IMR-90 (cell line): ENCODE measurements at regions not wholly inside any gene's neighbourhood (a gene's known extent, or its start where the extent isn't known, plus 50 kb on each side); places are given as distances from the start of the nearest gene placed in this dataset.

Experiments used
- ATAC-seq: fragments of 200-7000 bp; cut with Tn5 transposase; 2 replicates; pipeline ENCODE4 v1.9.1; 2020; ENCODE audit warnings: low read depth, mild to moderate bottlenecking, moderate library complexity
- BruUV-seq: library from RNA; stranded (reverse); fragments of 400-500 nt; replicated peaks from 2 replicates; lab custom pipeline; 2021; lab: Mats Ljungman, UMichigan
- CTCF ChIA-PET: fragments of 300-600 bp; formaldehyde crosslinking; extraction: SDS; loops from one replicate; lab custom pipeline; 2021; ENCODE audit warnings: antibody characterized with exemption; lab: Yijun Ruan, JAX
- POLR2A ChIA-PET: fragments of 300-600 bp; sonication (Branson Sonifier 250); formaldehyde crosslinking; loops from one replicate; lab custom pipeline; 2022; ENCODE audit warnings: antibody characterized with exemption; ENCODE audit not compliant: unreplicated experiment; lab: Charles Lee
- DNase-seq: peaks from one replicate; pipeline ENCODE4 v3.0.0; 2013
- H2AFZ ChIP-seq: replicated peaks from 2 replicates; pipeline ENCODE3; 2013; ENCODE audit warnings: low read length, mild to moderate bottlenecking; ENCODE audit not compliant: poor library complexity
- H2AK5ac ChIP-seq: 2 replicates; pipeline ENCODE4 v1.6.1; 2013; ENCODE audit warnings: low read depth, low read length, inconsistent platforms
- H2AK9ac ChIP-seq: replicated peaks from 2 replicates; pipeline ENCODE3; 2013; ENCODE audit warnings: mild to moderate bottlenecking, low read depth, low read length, moderate library complexity; ENCODE audit not compliant: poor library complexity
- H2BK120ac ChIP-seq: 2 replicates; pipeline ENCODE4 v1.6.1; 2013; ENCODE audit warnings: low read depth, low read length, inconsistent platforms
- H2BK15ac ChIP-seq: 3 replicates; pipeline ENCODE4 v1.6.1; 2013; ENCODE audit warnings: low read depth, low read length, inconsistent platforms
- H2BK20ac ChIP-seq: 2 replicates; pipeline ENCODE4 v1.6.1; 2013; ENCODE audit warnings: low read depth, mild to moderate bottlenecking, inconsistent platforms, low read length, moderate library complexity
- H2BK5ac ChIP-seq: 2 replicates; pipeline ENCODE4 v1.6.1; 2013; ENCODE audit warnings: mild to moderate bottlenecking, low read depth, low read length, inconsistent platforms; ENCODE audit not compliant: poor library complexity, severe bottlenecking
- H3K14ac ChIP-seq: replicated peaks from 2 replicates; pipeline ENCODE4 v1.6.1; 2013; ENCODE audit warnings: low read depth, low read length, inconsistent platforms
- H3K18ac ChIP-seq: 2 replicates; pipeline ENCODE4 v1.6.1; 2013; ENCODE audit warnings: low read depth, low read length, control low read depth
- H3K23ac ChIP-seq: 2 replicates; pipeline ENCODE4 v1.6.1; 2013; ENCODE audit warnings: low read depth, low read length, inconsistent platforms
- H3K27ac ChIP-seq: 2 replicates; pipeline ENCODE4 v1.5.1; 2013; ENCODE audit warnings: mild to moderate bottlenecking, control low read depth, low read length; ENCODE audit not compliant: insufficient read depth
- H3K27me3 ChIP-seq: 2 replicates; pipeline ENCODE4 v1.6.1; 2013; ENCODE audit warnings: low read length; ENCODE audit not compliant: control insufficient read depth, insufficient read depth
- H3K36me3 ChIP-seq: 2 replicates; pipeline ENCODE4 v1.6.1; 2013; ENCODE audit warnings: low read length, mixed read lengths; ENCODE audit not compliant: control insufficient read depth, insufficient read depth
- H3K4ac ChIP-seq: 2 replicates; pipeline ENCODE4 v1.6.1; 2013; ENCODE audit warnings: low read depth, low read length, inconsistent platforms
- H3K4me1 ChIP-seq: 2 replicates; pipeline ENCODE4 v1.6.1; 2013; ENCODE audit warnings: low read length, mixed read lengths; ENCODE audit not compliant: control insufficient read depth, insufficient read depth
- H3K4me2 ChIP-seq: 2 replicates; pipeline ENCODE4 v1.6.1; 2013; ENCODE audit warnings: low read depth, mild to moderate bottlenecking, control low read depth, low read length, moderate library complexity
- H3K4me3 ChIP-seq: 2 replicates; pipeline ENCODE4 v1.5.1; 2013; ENCODE audit warnings: low read depth, mild to moderate bottlenecking, control low read depth, low read length, moderate library complexity; ENCODE audit not compliant: insufficient read depth
- H3K56ac ChIP-seq: 2 replicates; pipeline ENCODE4 v1.6.1; 2013; ENCODE audit warnings: low read length, inconsistent platforms; ENCODE audit not compliant: insufficient read depth; ENCODE audit errors: extremely low read depth
- H3K79me1 ChIP-seq, 2 experiments: 2 replicates each; pipeline ENCODE4 v1.6.1; 2013; ENCODE audit warnings: low read length in 2 of 2, inconsistent platforms in 1 of 2, low read depth in 1 of 2
- H3K9ac ChIP-seq: 2 replicates; pipeline ENCODE4 v1.6.1; 2013; ENCODE audit warnings: low read depth, low read length, control low read depth
- H3K9me1 ChIP-seq: 2 replicates; pipeline ENCODE4 v1.6.1; 2013; ENCODE audit warnings: low read length, inconsistent platforms; ENCODE audit not compliant: insufficient read depth
- H3K9me3 ChIP-seq: 2 replicates; pipeline ENCODE4 v1.6.1; 2013; ENCODE audit warnings: low read length; ENCODE audit not compliant: control insufficient read depth, insufficient read depth
- H4K20me1 ChIP-seq: 2 replicates; pipeline ENCODE4 v1.6.1; 2013; ENCODE audit warnings: low read length, inconsistent platforms; ENCODE audit not compliant: insufficient read depth
- H4K5ac ChIP-seq: 2 replicates; pipeline ENCODE4 v1.6.1; 2013; ENCODE audit warnings: mild to moderate bottlenecking, low read depth, low read length, control low read depth
- H4K8ac ChIP-seq, 2 experiments: 2 replicates each; pipeline ENCODE4 v1.6.1; 2013; ENCODE audit warnings: low read depth in 2 of 2, low read length in 2 of 2, control low read depth in 1 of 2, inconsistent platforms in 1 of 2
- H4K91ac ChIP-seq: 2 replicates; pipeline ENCODE4 v1.6.1; 2013; ENCODE audit warnings: low read depth, low read length, inconsistent platforms; ENCODE audit not compliant: insufficient read depth
- BHLHE40 ChIP-seq: fragments of 150-350 bp; IDR thresholded peaks from 2 replicates; pipeline ENCODE4 v1.6.1; 2016; ENCODE audit warnings: mild to moderate bottlenecking, low read depth, low read length
- CEBPB ChIP-seq: IDR thresholded peaks from 2 replicates; pipeline ENCODE4 v1.6.1; 2012; ENCODE audit warnings: low read depth, low read length, improper control_type of control experiment
- CHD1 ChIP-seq: IDR thresholded peaks from 2 replicates; pipeline ENCODE4 v1.6.1; 2012; ENCODE audit warnings: low read depth, low read length, improper control_type of control experiment
- ELK1 ChIP-seq: fragments of 150-350 bp; IDR thresholded peaks from 2 replicates; pipeline ENCODE4 v1.6.1; 2016; ENCODE audit warnings: low read depth, mild to moderate bottlenecking, low read length, moderate library complexity, borderline replicate concordance
- FOS ChIP-seq: fragments of 150-350 bp; IDR thresholded peaks from 2 replicates; pipeline ENCODE4 v1.6.1; 2016; ENCODE audit warnings: low read depth, low read length
- MAFK ChIP-seq: IDR thresholded peaks from 2 replicates; pipeline ENCODE4 v1.6.1; 2012; ENCODE audit warnings: low read depth, low read length, improper control_type of control experiment
- MAZ ChIP-seq: IDR thresholded peaks from 2 replicates; pipeline ENCODE4 v1.6.1; 2012; ENCODE audit warnings: low read depth, mild to moderate bottlenecking, low read length, improper control_type of control experiment, moderate library complexity, borderline replicate concordance
- MXI1 ChIP-seq: IDR thresholded peaks from 2 replicates; pipeline ENCODE4 v1.6.1; 2012; ENCODE audit warnings: low read depth, mild to moderate bottlenecking, low read length, moderate library complexity, borderline replicate concordance
- NFE2L2 ChIP-seq: fragments of 150-350 bp; IDR thresholded peaks from 2 replicates; pipeline ENCODE4 v1.6.1; 2016; ENCODE audit warnings: low read depth, mild to moderate bottlenecking, low read length
- POLR2A ChIP-seq: IDR thresholded peaks from 2 replicates; pipeline ENCODE4 v1.6.1; 2012; ENCODE audit warnings: mild to moderate bottlenecking, low read depth, low read length
- RAD21 ChIP-seq: IDR thresholded peaks from 2 replicates; pipeline ENCODE4 v1.6.1; 2012; ENCODE audit warnings: low read length, improper control_type of control experiment
- RCOR1 ChIP-seq: IDR thresholded peaks from 2 replicates; pipeline ENCODE4 v1.6.1; 2012; ENCODE audit warnings: mild to moderate bottlenecking, low read length, improper control_type of control experiment; ENCODE audit not compliant: insufficient replicate concordance
- RFX5 ChIP-seq: IDR thresholded peaks from 2 replicates; pipeline ENCODE4 v1.8.0; 2012; ENCODE audit warnings: low read depth, mild to moderate bottlenecking, low read length, moderate library complexity
- SMC3 ChIP-seq: fragments of 150-350 bp; IDR thresholded peaks from 2 replicates; pipeline ENCODE4 v1.6.1; 2016; ENCODE audit warnings: low read depth, mild to moderate bottlenecking, antibody characterized with exemption, low read length, moderate library complexity
- USF2 ChIP-seq: fragments of 150-350 bp; IDR thresholded peaks from 2 replicates; pipeline ENCODE4 v1.6.1; 2017; ENCODE audit warnings: mild to moderate bottlenecking, antibody characterized with exemption, low read length, low read depth
- WGBS, 2 experiments: methylation state at CpG; one replicate each; pipeline versions ENCODE4 v1.1.5 to v1.1.7; 2013; ENCODE audit warnings: missing lambda C conversion rate in 2 of 2; ENCODE audit not compliant: insufficient read length in 1 of 2; ENCODE audit errors: extremely low coverage in 2 of 2; 5-methylcytosine and 5-hydroxymethylcytosine counted together
- dilution Hi-C: fragments of 300-500 bp; cut with HindIII; formaldehyde crosslinking; loops from one replicate; pipeline ENCODE4 v1.14.3; 2018; ENCODE audit warnings: low sequenced_read_pairs; ENCODE audit not compliant: unreplicated experiment
- in situ Hi-C: fragments of 300-500 bp; cut with MboI; formaldehyde crosslinking; loops from 3 replicates; pipeline ENCODE4 v1.14.3; 2019; ENCODE audit warnings: low sequenced_read_pairs, inconsistent platforms, mixed read lengths
- intact Hi-C: fragments of 100-400 bp; cut with micrococcal nuclease; formaldehyde crosslinking; loops from 2 replicates; pipeline ENCODE4 v1.10.0; 2022
- TF ChIP-seq, protein P1 (sequence below): conservative IDR thresholded peaks from 2 replicates; pipeline ENCODE4 v1.5.1; 2012; ENCODE audit warnings: mild to moderate bottlenecking, low read depth, low read length, improper control_type of control experiment

DNA sequence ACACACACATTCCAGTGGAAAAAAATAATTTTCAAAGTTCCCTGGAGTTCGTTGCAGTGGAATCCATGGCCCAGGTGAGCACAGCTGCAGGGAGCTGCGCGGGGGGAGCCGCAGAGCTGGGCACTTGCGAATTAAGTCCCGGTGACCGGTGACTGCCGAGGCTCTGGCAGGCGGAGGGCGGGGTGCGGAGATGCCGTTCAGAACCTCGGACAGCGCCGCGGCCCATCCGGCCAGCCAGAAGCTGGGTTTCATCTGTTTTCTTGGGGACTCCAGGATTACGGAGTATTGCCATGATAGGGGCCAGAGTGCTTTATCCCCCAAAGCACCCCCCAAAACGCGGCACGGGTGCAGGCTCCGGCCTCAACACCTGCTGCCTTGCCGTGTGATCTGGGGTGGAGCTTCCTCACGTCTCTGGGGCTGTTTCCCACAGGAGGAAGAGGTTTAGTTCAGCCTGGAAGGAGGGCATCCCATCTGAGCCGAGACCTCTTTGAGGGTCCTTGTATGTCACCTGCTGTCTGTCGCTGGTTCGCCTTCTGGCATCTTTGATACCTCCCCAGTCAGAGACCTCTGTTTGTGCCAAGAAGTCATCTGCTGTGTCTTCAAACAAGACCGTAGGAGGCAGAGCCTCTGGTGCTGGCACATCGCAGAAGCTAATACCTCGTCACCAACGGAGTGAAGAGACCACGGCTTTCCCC lies 99.4 kb downstream of the YTHDF1 start:
- BruUV-seq, result no TSS peak
- H3K27ac ChIP-seq, result no peak overlapping the region
- H3K9me1 ChIP-seq, result no peaks in the 10 kb centered on the region
- no peak overlapping the region for H3K4me2 ChIP-seq
- no peak overlapping the region for H4K8ac ChIP-seq
- dilution Hi-C loops, result no loop called here
- ChIA-PET CTCF (no interaction called here), POLR2A (no interaction called here)
- H4K20me1 ChIP-seq, result no peaks in the 10 kb centered on the region
- no peak overlapping the region for H2BK20ac ChIP-seq
- no peak overlapping the region for H2BK120ac ChIP-seq
- WGBS, 2 experiments, result 16% methylated on average over 13 of the region's 32 CpGs; no CpG with 5 or more reads in 1 of the 2 experiments
- H2AFZ ChIP-seq, result peak overlapping the region; percentile 49
- H2BK15ac ChIP-seq, result no peak overlapping the region
- no peak overlapping the region for H2AK9ac ChIP-seq
- H3K4me1 ChIP-seq, result no peaks in the 10 kb centered on the region
- no peak overlapping the region for H3K56ac ChIP-seq
- no peak overlapping the region for H4K5ac ChIP-seq
- no peak overlapping the region for H2AK5ac ChIP-seq
- ATAC-seq, result peak; percentile 83
- H3K36me3 ChIP-seq, result no peaks in the 10 kb centered on the region
- no peak for TF ChIP-seq FOS
- no peak; the same call in 1 of the 2 replicates for TF ChIP-seq MAZ
- no peak for TF ChIP-seq NFE2L2
- no peak for TF ChIP-seq SMC3
- TF ChIP-seq USF2, result no peak
- TF ChIP-seq, protein P1, sequence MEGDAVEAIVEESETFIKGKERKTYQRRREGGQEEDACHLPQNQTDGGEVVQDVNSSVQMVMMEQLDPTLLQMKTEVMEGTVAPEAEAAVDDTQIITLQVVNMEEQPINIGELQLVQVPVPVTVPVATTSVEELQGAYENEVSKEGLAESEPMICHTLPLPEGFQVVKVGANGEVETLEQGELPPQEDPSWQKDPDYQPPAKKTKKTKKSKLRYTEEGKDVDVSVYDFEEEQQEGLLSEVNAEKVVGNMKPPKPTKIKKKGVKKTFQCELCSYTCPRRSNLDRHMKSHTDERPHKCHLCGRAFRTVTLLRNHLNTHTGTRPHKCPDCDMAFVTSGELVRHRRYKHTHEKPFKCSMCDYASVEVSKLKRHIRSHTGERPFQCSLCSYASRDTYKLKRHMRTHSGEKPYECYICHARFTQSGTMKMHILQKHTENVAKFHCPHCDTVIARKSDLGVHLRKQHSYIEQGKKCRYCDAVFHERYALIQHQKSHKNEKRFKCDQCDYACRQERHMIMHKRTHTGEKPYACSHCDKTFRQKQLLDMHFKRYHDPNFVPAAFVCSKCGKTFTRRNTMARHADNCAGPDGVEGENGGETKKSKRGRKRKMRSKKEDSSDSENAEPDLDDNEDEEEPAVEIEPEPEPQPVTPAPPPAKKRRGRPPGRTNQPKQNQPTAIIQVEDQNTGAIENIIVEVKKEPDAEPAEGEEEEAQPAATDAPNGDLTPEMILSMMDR, result no peak
- TF ChIP-seq MXI1, result no peak
- TF ChIP-seq RFX5, result no peak
- no peak for TF ChIP-seq CEBPB
- no peak for TF ChIP-seq POLR2A
- TF ChIP-seq ELK1, result no peak
- no peak for TF ChIP-seq BHLHE40
- TF ChIP-seq CHD1, result no peak
- TF ChIP-seq RAD21, result no peak
- TF ChIP-seq MAFK, result no peak
- no peak for TF ChIP-seq RCOR1
- H3K4me3 ChIP-seq, result no peak overlapping the region
- in situ Hi-C loops, result no loop called here
- H3K9ac ChIP-seq, result no peak overlapping the region
- H4K91ac ChIP-seq, result no peak overlapping the region
- H3K23ac ChIP-seq, result no peak overlapping the region
- no peaks in the 10 kb centered on the region for H3K9me3 ChIP-seq
- no peak overlapping the region for H2BK5ac ChIP-seq
- no peak overlapping the region for H3K18ac ChIP-seq
- no peak overlapping the region for H3K4ac ChIP-seq
- intact Hi-C loops, result no loop called here
- H3K14ac ChIP-seq, result no peak overlapping the region
- peak; percentile 8 for DNase-seq
- peaks cover 13% of the 10 kb centered on the region; the same call in 1 of the 2 replicates for H3K27me3 ChIP-seq
- H3K79me1 ChIP-seq, result no peaks in the 10 kb centered on the region
